Esophagus squamous epithelium (tissue), 4 donors: ENCODE measurements at regions not wholly inside any gene's neighbourhood (a gene's known extent, or its start where the extent isn't known, plus 50 kb on each side); places are given as distances from the start of the nearest gene placed in this dataset.

ENCODE experiments used
- POLR2A ChIP-seq, 4 donors: fragments of 450-650 bp; IDR thresholded peaks; one replicate each; pipeline ENCODE4 v1.6.1; 2017; ENCODE audit warnings: antibody characterized with exemption in 4 of 4, mild to moderate bottlenecking in 4 of 4, moderate library complexity in 3 of 4
- TF ChIP-seq, protein P1 (sequence below), 6 experiments: fragments of 450-650 bp in 4 of 6; fragments of 200-600 bp in 2 of 6; sonication (generic) in 2 of 6; IDR thresholded peaks; one replicate each; pipeline ENCODE4 v1.5.1; 2016 to 2019; ENCODE audit warnings: antibody characterized with exemption in 6 of 6, mild to moderate bottlenecking in 4 of 6, moderate library complexity in 4 of 6

DNA sequence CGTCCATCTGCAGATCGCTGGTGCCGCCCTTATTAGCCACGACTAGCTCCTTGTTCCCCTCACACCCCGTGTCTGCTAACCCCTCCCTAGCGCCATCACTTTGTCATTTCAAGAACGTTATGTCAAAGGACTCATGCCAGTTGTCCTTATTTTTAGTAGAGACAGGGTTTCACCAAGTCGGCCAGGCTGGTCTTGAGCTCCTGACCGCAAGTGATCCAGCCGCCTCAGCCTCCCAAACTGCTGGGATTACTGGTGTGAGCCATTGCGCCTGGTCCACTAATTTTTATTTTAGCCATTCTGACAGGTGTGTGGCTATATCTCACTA lies 138.9 kb upstream of the HDAC4 start:
- TF ChIP-seq, protein P1, sequence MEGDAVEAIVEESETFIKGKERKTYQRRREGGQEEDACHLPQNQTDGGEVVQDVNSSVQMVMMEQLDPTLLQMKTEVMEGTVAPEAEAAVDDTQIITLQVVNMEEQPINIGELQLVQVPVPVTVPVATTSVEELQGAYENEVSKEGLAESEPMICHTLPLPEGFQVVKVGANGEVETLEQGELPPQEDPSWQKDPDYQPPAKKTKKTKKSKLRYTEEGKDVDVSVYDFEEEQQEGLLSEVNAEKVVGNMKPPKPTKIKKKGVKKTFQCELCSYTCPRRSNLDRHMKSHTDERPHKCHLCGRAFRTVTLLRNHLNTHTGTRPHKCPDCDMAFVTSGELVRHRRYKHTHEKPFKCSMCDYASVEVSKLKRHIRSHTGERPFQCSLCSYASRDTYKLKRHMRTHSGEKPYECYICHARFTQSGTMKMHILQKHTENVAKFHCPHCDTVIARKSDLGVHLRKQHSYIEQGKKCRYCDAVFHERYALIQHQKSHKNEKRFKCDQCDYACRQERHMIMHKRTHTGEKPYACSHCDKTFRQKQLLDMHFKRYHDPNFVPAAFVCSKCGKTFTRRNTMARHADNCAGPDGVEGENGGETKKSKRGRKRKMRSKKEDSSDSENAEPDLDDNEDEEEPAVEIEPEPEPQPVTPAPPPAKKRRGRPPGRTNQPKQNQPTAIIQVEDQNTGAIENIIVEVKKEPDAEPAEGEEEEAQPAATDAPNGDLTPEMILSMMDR (IDR thresholded peaks at IDR 0.05) = no peak
- TF ChIP-seq POLR2A (IDR thresholded peaks at IDR 0.05) = no peak
